GM12878 (cell line): ENCODE measurements at regions not wholly inside any gene's neighbourhood (a gene's known extent, or its start where the extent isn't known, plus 50 kb on each side); places are given as distances from the start of the nearest gene placed in this dataset.

Experiments
- ATAC-seq: fragments of 200-7000 bp; cut with Tn5 transposase; 3 replicates; pipeline ENCODE4 v1.9.1; 2020; ENCODE audit warnings: mild to moderate bottlenecking, moderate library complexity
- BruUV-seq: library from RNA; stranded (reverse); fragments of 400-500 nt; replicated peaks from 2 replicates; lab custom pipeline; 2021; lab: Mats Ljungman, UMichigan
- CTCF ChIA-PET: fragments of 300-600 bp; sonication (Branson Sonifier 250); formaldehyde crosslinking; extraction: SDS; loops from one replicate; lab custom pipeline; 2021; ENCODE audit warnings: inconsistent platforms; lab: Yijun Ruan, JAX
- POLR2A ChIA-PET: fragments of 350-600 bp; formaldehyde crosslinking; extraction: SDS; loops from one replicate; lab custom pipeline; 2021; ENCODE audit warnings: inconsistent platforms; lab: Charles Lee
- RAD21 ChIA-PET: fragments of 300-600 bp; sonication (Branson Sonifier 250); formaldehyde crosslinking; loops from one replicate; lab custom pipeline; 2023; ENCODE audit warnings: antibody characterized with exemption; ENCODE audit not compliant: unreplicated experiment; lab: Charles Lee
- SMC1A ChIA-PET: fragments of 300-600 bp; sonication (Branson Sonifier 250); formaldehyde crosslinking; loops from one replicate; lab custom pipeline; 2023; ENCODE audit not compliant: unreplicated experiment, uncharacterized antibody; lab: Charles Lee
- DNase-seq: peaks from one replicate; pipeline ENCODE4 v3.0.0-alpha.2; 2011; ENCODE audit warnings: low read depth, low spot score
- FAIRE-seq: peaks from 3 replicates; lab custom pipeline; 2011; peaks lifted over from hg19 to GRCh38; lab: Jason Lieb, UNC
- H2AFZ ChIP-seq: 2 replicates; pipeline ENCODE4 v1.6.0; 2011; ENCODE audit warnings: low read depth, low read length, control low read depth; ENCODE audit not compliant: control insufficient read depth
- H3K27ac ChIP-seq: 2 replicates; pipeline ENCODE4 v1.5.1; 2011; ENCODE audit warnings: control low read depth; ENCODE audit not compliant: control insufficient read depth, insufficient read depth
- H3K27me3 ChIP-seq, 2 experiments: replicated peaks in 1 of 2; 2 replicates each; pipeline versions ENCODE4 v1.6.0 to v1.6.1; 2011; ENCODE audit warnings: low read length in 1 of 2; ENCODE audit not compliant: control insufficient read depth in 2 of 2, insufficient read depth in 2 of 2
- H3K36me3 ChIP-seq, 2 experiments: 2 replicates each; pipeline ENCODE4 v1.5.1; 2011; ENCODE audit warnings: low read length in 1 of 2; ENCODE audit not compliant: control insufficient read depth in 2 of 2, insufficient read depth in 2 of 2
- H3K4me1 ChIP-seq: 2 replicates; pipeline ENCODE4 v1.6.1; 2011; ENCODE audit warnings: mild to moderate bottlenecking, low read length, moderate library complexity, mixed read lengths; ENCODE audit not compliant: control insufficient read depth, insufficient read depth
- H3K4me2 ChIP-seq: 2 replicates; pipeline ENCODE4 v1.6.0; 2011; ENCODE audit warnings: control low read depth; ENCODE audit not compliant: control insufficient read depth, insufficient read depth
- H3K4me3 ChIP-seq: fragments of 200-600 bp; sonication (generic); 2 replicates; pipeline ENCODE4 v1.5.1; 2016
- H3K79me2 ChIP-seq: 2 replicates; pipeline ENCODE4 v1.6.0; 2011; ENCODE audit warnings: low read length; ENCODE audit not compliant: control insufficient read depth, insufficient read depth
- H3K9ac ChIP-seq: 2 replicates; pipeline ENCODE4 v1.8.0; 2011; ENCODE audit warnings: low read length, control low read depth, mixed read lengths; ENCODE audit not compliant: control insufficient read depth, insufficient read depth
- H3K9me3 ChIP-seq: replicated peaks from 3 replicates; pipeline ENCODE4 v1.5.1; 2011; ENCODE audit warnings: mild to moderate bottlenecking, low read length; ENCODE audit not compliant: control insufficient read depth, insufficient read depth
- H4K20me1 ChIP-seq: 2 replicates; pipeline ENCODE4 v1.6.0; 2011; ENCODE audit not compliant: control insufficient read depth, insufficient read depth
- ASH2L ChIP-seq: fragments of 300-600, 200-600 bp; sonication (generic); IDR thresholded peaks from 2 replicates; pipeline ENCODE4 v1.6.1; 2017; ENCODE audit warnings: low read depth, mild to moderate bottlenecking, borderline replicate concordance
- CREB1 ChIP-seq: IDR thresholded peaks from 2 replicates; pipeline ENCODE4 v1.6.1; 2012; ENCODE audit warnings: low read depth, mild to moderate bottlenecking, inconsistent platforms
- DPF2 ChIP-seq: fragments of 450-650 bp; IDR thresholded peaks from 2 replicates; pipeline ENCODE4 v1.6.1; 2017; ENCODE audit warnings: mild to moderate bottlenecking
- RBBP5 ChIP-seq: fragments of 200-600 bp; sonication (generic); conservative IDR thresholded peaks from 2 replicates; pipeline ENCODE4 v1.6.1; 2016
- SIN3A ChIP-seq: IDR thresholded peaks from 2 replicates; pipeline ENCODE4 v1.6.1; 2012; ENCODE audit warnings: low read depth, low read length, improper control_type of control experiment
- SKIL ChIP-seq: fragments of 450-650 bp; IDR thresholded peaks from 2 replicates; pipeline ENCODE4 v1.6.1; 2017; ENCODE audit warnings: mild to moderate bottlenecking, low read depth, inconsistent platforms; ENCODE audit not compliant: poor library complexity, severe bottlenecking
- STAT3 ChIP-seq: IDR thresholded peaks from 2 replicates; pipeline ENCODE4 v1.6.1; 2011; ENCODE audit warnings: low read depth, low read length, improper control_type of control experiment
- YY1 ChIP-seq: IDR thresholded peaks from 2 replicates; pipeline ENCODE4 v1.6.1; 2011; ENCODE audit warnings: low read depth, mild to moderate bottlenecking, low read length
- WGBS: methylation state at CpG from one replicate; pipeline ENCODE4 v1.1.6; 2016; ENCODE audit warnings: low lambda C conversion rate; ENCODE audit not compliant: insufficient replicate concordance, insufficient coverage; ENCODE audit errors: missing lambda C conversion rate; 5-methylcytosine and 5-hydroxymethylcytosine counted together
- in situ Hi-C: fragments of 300-500 bp; cut with MboI; formaldehyde crosslinking; loops from 9 replicates; pipeline ENCODE4 v1.14.3; 2018; ENCODE audit warnings: mixed read lengths
- intact Hi-C: fragments of 100-400 bp; cut with micrococcal nuclease; formaldehyde crosslinking; loops from one replicate; pipeline ENCODE4 v1.14.2; 2022; ENCODE audit not compliant: unreplicated experiment
- TF ChIP-seq, protein P1 (sequence below): IDR thresholded peaks from 2 replicates; pipeline ENCODE4 v1.6.1; 2011; ENCODE audit warnings: low read depth, low read length, improper control_type of control experiment, borderline replicate concordance
- TF ChIP-seq, protein P2 (sequence below): fragments of 450-650 bp; IDR thresholded peaks from 2 replicates; pipeline ENCODE4 v1.6.1; 2016; ENCODE audit warnings: mild to moderate bottlenecking
- TF ChIP-seq, protein P3 (sequence below): fragments of 450-650 bp; formaldehyde crosslinking; IDR thresholded peaks from 2 replicates; pipeline ENCODE4 v1.5.0; 2022; ENCODE audit warnings: mild to moderate bottlenecking, missing genetic modification characterization

DNA sequence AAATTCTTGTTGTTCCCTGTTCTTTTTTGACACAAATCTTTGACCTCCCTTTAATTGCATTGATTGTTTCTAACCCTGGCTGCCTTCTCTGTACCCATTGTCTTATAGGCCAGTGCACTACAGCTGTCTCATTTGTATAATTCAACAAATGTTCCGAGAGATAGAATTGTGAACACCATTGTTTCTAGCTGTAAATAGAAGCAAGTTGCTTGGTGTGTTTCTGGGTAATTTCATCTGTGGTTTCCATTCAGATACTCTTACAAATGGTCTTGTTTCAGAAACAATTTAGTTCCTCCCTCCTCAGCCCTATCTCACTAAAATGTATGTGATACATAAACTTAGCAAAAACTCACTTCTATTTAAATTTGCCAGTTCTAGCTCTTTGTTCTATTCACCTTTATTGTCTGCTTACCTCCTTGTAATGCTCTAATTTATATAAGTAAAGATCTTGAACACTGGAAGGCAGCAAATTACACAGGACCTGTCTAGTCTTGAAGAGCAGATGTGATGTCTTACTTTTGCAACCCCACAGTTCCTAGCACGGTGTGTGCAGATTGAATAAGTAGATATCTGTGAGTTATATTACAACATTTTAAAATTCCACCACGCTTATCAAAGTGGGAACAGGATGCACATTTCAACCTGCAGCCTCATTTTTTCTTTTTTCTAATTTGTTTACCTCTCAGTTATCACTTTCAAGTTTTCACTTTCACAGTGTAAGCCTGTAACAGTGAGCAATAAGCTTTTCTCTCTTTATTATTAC is 515.6 kb upstream of the ZP4 start:
- POLR2A ChIA-PET, result no interaction called here
- Histone ChIP-seq H3K36me3 (no peaks in the 10 kb centered on the region), H3K9me3 (no peaks in the 10 kb centered on the region; the same call in 2 of the 3 replicates), H3K27me3 (no peaks in the 10 kb centered on the region), H2AFZ (no peak overlapping the region), H3K4me3 (no peak overlapping the region), H4K20me1 (no peaks in the 10 kb centered on the region), H3K27ac (no peak overlapping the region), H3K4me2 (no peak overlapping the region), H3K79me2 (no peaks in the 10 kb centered on the region), H3K4me1 (no peaks in the 10 kb centered on the region), H3K9ac (no peak overlapping the region)
- in situ Hi-C loops (no loop called here), intact Hi-C loops (no loop called here)
- CTCF ChIA-PET, result interaction anchor here (1.0 to 1.5 kb wide), 2 partner anchors 22 to 285 kb away, joined by 3 read pairs; no protein-coding TSS in a partner anchor
- RAD21 ChIA-PET, result no interaction called here
- ATAC-seq (peak; percentile 70), FAIRE-seq (no peak), DNase-seq (no peak)
- BruUV-seq, result no TSS peak
- TF ChIP-seq, protein P1, sequence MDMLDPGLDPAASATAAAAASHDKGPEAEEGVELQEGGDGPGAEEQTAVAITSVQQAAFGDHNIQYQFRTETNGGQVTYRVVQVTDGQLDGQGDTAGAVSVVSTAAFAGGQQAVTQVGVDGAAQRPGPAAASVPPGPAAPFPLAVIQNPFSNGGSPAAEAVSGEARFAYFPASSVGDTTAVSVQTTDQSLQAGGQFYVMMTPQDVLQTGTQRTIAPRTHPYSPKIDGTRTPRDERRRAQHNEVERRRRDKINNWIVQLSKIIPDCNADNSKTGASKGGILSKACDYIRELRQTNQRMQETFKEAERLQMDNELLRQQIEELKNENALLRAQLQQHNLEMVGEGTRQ, result no peak
- no peak for TF ChIP-seq CREB1
- TF ChIP-seq YY1, result no peak
- TF ChIP-seq ASH2L, result no peak
- TF ChIP-seq, protein P2, sequence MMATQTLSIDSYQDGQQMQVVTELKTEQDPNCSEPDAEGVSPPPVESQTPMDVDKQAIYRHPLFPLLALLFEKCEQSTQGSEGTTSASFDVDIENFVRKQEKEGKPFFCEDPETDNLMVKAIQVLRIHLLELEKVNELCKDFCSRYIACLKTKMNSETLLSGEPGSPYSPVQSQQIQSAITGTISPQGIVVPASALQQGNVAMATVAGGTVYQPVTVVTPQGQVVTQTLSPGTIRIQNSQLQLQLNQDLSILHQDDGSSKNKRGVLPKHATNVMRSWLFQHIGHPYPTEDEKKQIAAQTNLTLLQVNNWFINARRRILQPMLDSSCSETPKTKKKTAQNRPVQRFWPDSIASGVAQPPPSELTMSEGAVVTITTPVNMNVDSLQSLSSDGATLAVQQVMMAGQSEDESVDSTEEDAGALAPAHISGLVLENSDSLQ, result no peak
- no peak for TF ChIP-seq RBBP5
- TF ChIP-seq, protein P3, sequence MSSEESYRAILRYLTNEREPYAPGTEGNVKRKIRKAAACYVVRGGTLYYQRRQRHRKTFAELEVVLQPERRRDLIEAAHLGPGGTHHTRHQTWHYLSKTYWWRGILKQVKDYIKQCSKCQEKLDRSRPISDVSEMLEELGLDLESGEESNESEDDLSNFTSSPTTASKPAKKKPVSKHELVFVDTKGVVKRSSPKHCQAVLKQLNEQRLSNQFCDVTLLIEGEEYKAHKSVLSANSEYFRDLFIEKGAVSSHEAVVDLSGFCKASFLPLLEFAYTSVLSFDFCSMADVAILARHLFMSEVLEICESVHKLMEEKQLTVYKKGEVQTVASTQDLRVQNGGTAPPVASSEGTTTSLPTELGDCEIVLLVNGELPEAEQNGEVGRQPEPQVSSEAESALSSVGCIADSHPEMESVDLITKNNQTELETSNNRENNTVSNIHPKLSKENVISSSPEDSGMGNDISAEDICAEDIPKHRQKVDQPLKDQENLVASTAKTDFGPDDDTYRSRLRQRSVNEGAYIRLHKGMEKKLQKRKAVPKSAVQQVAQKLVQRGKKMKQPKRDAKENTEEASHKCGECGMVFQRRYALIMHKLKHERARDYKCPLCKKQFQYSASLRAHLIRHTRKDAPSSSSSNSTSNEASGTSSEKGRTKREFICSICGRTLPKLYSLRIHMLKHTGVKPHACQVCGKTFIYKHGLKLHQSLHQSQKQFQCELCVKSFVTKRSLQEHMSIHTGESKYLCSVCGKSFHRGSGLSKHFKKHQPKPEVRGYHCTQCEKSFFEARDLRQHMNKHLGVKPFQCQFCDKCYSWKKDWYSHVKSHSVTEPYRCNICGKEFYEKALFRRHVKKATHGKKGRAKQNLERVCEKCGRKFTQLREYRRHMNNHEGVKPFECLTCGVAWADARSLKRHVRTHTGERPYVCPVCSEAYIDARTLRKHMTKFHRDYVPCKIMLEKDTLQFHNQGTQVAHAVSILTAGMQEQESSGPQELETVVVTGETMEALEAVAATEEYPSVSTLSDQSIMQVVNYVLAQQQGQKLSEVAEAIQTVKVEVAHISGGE, result no peak
- no peak for TF ChIP-seq STAT3
- no peak for TF ChIP-seq DPF2
- no peak for TF ChIP-seq SIN3A
- no peak for TF ChIP-seq SKIL
- WGBS, result 31% methylated on average over 3 of the region's 3 CpGs
- SMC1A ChIA-PET, result interaction anchor here (1.4 kb wide), 1 partner anchor 542 kb away, joined by 7 read pairs; no protein-coding TSS in a partner anchor
